Stomach (tissue), 4 donors: ENCODE measurements at regions not wholly inside any gene's neighbourhood (a gene's known extent, or its start where the extent isn't known, plus 50 kb on each side); places are given as distances from the start of the nearest gene placed in this dataset.

Source experiments
- POLR2A ChIP-seq, 4 donors: fragments of 450-650 bp; IDR thresholded peaks; one replicate each; pipeline ENCODE4 v1.6.1; 2016; ENCODE audit warnings: antibody characterized with exemption in 4 of 4, control low read depth in 2 of 4, mild to moderate bottlenecking in 1 of 4, moderate library complexity in 1 of 4
- TF ChIP-seq, protein P1 (sequence below), 7 experiments: fragments of 450-650 bp in 4 of 7; fragments of 200-600 bp in 3 of 7; sonication (generic) in 3 of 7; IDR thresholded peaks; one replicate each; pipeline ENCODE4 v1.5.1; 2016 to 2019; ENCODE audit warnings: antibody characterized with exemption in 7 of 7, control low read depth in 2 of 7, mild to moderate bottlenecking in 1 of 7

DNA sequence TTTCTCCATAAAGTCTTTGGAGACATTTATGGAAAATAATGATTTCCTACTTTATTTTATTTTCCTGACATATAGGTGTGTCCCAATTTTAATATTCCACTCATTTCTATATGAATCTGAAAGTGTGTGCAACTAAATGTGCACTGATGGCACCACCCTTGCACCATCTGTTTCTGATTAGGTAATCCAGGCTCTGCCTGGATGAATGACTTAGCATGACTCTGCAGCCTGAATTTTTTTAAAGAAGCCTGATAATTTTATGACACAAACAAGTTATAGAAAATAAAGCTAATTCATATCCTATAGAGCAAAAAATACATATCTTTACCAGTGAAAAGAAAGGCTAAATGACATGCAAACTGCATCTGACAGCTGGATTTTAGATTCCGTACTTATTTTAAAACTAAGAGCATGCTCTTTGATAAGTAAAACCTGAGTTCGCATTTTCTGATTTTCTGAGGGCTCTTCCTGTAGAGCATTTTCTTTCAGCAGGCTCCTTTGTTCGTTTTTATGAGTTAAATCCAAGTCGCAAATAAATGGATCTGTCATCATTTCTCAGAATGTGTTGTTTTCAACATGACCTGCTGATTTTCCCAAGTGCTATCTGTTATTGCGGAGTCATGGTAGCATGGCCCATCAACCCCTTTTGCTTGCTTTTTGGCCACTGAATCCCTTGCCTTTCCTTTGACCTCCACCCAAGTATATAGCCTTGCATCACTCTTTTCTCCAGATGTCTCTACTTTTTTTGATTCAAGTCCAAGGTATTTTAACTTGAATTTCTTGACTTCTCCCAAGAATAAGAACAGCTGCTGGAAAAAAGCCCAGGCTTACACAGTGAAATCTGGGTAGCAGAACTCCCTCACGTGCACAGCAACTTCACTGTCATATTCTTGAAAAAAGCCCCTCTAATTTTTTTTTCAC, 52.8 kb upstream of the LYPLAL1 start:
- no peak for TF ChIP-seq POLR2A (IDR thresholded peaks at IDR 0.05)
- TF ChIP-seq, protein P1, sequence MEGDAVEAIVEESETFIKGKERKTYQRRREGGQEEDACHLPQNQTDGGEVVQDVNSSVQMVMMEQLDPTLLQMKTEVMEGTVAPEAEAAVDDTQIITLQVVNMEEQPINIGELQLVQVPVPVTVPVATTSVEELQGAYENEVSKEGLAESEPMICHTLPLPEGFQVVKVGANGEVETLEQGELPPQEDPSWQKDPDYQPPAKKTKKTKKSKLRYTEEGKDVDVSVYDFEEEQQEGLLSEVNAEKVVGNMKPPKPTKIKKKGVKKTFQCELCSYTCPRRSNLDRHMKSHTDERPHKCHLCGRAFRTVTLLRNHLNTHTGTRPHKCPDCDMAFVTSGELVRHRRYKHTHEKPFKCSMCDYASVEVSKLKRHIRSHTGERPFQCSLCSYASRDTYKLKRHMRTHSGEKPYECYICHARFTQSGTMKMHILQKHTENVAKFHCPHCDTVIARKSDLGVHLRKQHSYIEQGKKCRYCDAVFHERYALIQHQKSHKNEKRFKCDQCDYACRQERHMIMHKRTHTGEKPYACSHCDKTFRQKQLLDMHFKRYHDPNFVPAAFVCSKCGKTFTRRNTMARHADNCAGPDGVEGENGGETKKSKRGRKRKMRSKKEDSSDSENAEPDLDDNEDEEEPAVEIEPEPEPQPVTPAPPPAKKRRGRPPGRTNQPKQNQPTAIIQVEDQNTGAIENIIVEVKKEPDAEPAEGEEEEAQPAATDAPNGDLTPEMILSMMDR (IDR thresholded peaks at IDR 0.05), result no peak
